Muscle layer of duodenum (tissue), 2 donors: ENCODE measurements at regions not wholly inside any gene's neighbourhood (a gene's known extent, or its start where the extent isn't known, plus 50 kb on each side); places are given as distances from the start of the nearest gene placed in this dataset.

ENCODE experiments used
- H3K27ac ChIP-seq: one replicate; pipeline ENCODE4 v1.7.0; 2013; ENCODE audit warnings: mild to moderate bottlenecking, low read length
- H3K27me3 ChIP-seq: one replicate; pipeline ENCODE4 v1.7.0; 2013; ENCODE audit warnings: low read depth, mild to moderate bottlenecking, control low read depth, low read length
- H3K36me3 ChIP-seq, 2 donors: one replicate each; pipeline ENCODE4 v1.7.0; 2013; ENCODE audit warnings: low read length in 2 of 2, control low read depth in 1 of 2, mild to moderate bottlenecking in 1 of 2; ENCODE audit not compliant: insufficient read depth in 2 of 2, control insufficient read depth in 1 of 2
- H3K4me1 ChIP-seq, 2 donors: one replicate each; pipeline ENCODE4 v1.7.0; 2013; ENCODE audit warnings: low read length in 2 of 2, mild to moderate bottlenecking in 2 of 2, control low read depth in 1 of 2, moderate library complexity in 1 of 2; ENCODE audit not compliant: insufficient read depth in 2 of 2, control insufficient read depth in 1 of 2
- H3K4me3 ChIP-seq, 2 donors: one replicate each; pipeline ENCODE4 v1.7.0; 2013; ENCODE audit warnings: low read length in 2 of 2, low read depth in 1 of 2, mild to moderate bottlenecking in 1 of 2
- H3K9me3 ChIP-seq, 2 donors: one replicate each; pipeline ENCODE4 v1.7.0; 2013; ENCODE audit warnings: low read length in 2 of 2, control low read depth in 1 of 2, mild to moderate bottlenecking in 1 of 2; ENCODE audit not compliant: control insufficient read depth in 1 of 2
- donor health status: healthy.

GRCh38 chr11:45092901-45093760, 53.3 kb upstream of the PRDM11 start:
- H3K27me3 ChIP-seq = no peaks in the 10 kb centered on the region
- H3K9me3 ChIP-seq = no peaks in the 10 kb centered on the region
- no peak overlapping the region for H3K4me3 ChIP-seq
- H3K4me1 ChIP-seq = peaks cover 8 to 21% of the 10 kb centered on the region in 2 donors
- H3K36me3 ChIP-seq = no peaks in the 10 kb centered on the region
- H3K27ac ChIP-seq = no peak overlapping the region

GRCh38 chr11:45093761-45094455, 52.5 kb upstream of the PRDM11 start:
- no peaks in the 10 kb centered on the region for H3K36me3 ChIP-seq
- H3K9me3 ChIP-seq = no peaks in the 10 kb centered on the region
- H3K27me3 ChIP-seq = no peaks in the 10 kb centered on the region
- no peak overlapping the region for H3K4me3 ChIP-seq
- H3K27ac ChIP-seq = no peak overlapping the region
- peaks cover 2 to 13% of the 10 kb centered on the region in 2 donors for H3K4me1 ChIP-seq

GRCh38 chr11:45094958-45095690, 51.3 kb upstream of the PRDM11 start:
- Histone ChIP-seq H3K36me3 (no peaks in the 10 kb centered on the region), H3K27ac (no peak overlapping the region)

GRCh38 chr11:45095691-45096010, 50.8 kb upstream of the PRDM11 start:
- H3K4me3 ChIP-seq = no peak overlapping the region
- peaks cover 0 to 7% of the 10 kb centered on the region in 2 donors for H3K4me1 ChIP-seq
- no peaks in the 10 kb centered on the region for H3K27me3 ChIP-seq
- H3K9me3 ChIP-seq = no peaks in the 10 kb centered on the region
- H3K36me3 ChIP-seq = no peaks in the 10 kb centered on the region
- H3K27ac ChIP-seq = no peak overlapping the region

More at GRCh38 chr11:45094958-45095690, 51.3 kb upstream of the PRDM11 start:
- Histone ChIP-seq H3K4me1 (peaks cover 0 to 7% of the 10 kb centered on the region in 2 donors), H3K27me3 (no peaks in the 10 kb centered on the region), H3K4me3 (no peak overlapping the region), H3K9me3 (no peaks in the 10 kb centered on the region)

GRCh38 chr11:45096636-45097035, 49.8 kb upstream of the PRDM11 start:
- Histone ChIP-seq H3K27ac (no peak overlapping the region), H3K4me3 (no peak overlapping the region), H3K9me3 (no peaks in the 10 kb centered on the region), H3K36me3 (no peaks in the 10 kb centered on the region), H3K4me1 (peaks cover 0 to 6% of the 10 kb centered on the region in 2 donors), H3K27me3 (no peaks in the 10 kb centered on the region)
